Activated CD4-positive, alpha-beta memory T cell treated with anti-CD3 and anti-CD28 coated beads, Interleukin-2, amount 10 ng/mL, durations not matched to agents 7 days and 5 days (primary cell): ENCODE measurements at regions not wholly inside any gene's neighbourhood (a gene's known extent, or its start where the extent isn't known, plus 50 kb on each side); places are given as distances from the start of the nearest gene placed in this dataset.

Experiments
- CTCF ChIA-PET: fragments of 350-600 bp; sonication (Branson Sonifier 250); formaldehyde crosslinking; loops from one replicate; lab custom pipeline; 2021; ENCODE audit warnings: antibody characterized with exemption, inconsistent platforms; lab: Charles Lee
- POLR2A ChIA-PET: fragments of 350-600 bp; sonication (Branson Sonifier 250); formaldehyde crosslinking; loops from one replicate; lab custom pipeline; 2021; ENCODE audit warnings: antibody characterized with exemption; lab: Charles Lee
- DNase-seq: peaks from one replicate; pipeline ENCODE4 v3.0.0-alpha.2; 2020
- H3K27ac Mint-ChIP-seq: one replicate; pipeline ENCODE4 v1.8.0; 2021; ENCODE audit warnings: mild to moderate bottlenecking, mixed read lengths
- H3K27me3 Mint-ChIP-seq: one replicate; pipeline ENCODE4 v1.8.0; 2021; ENCODE audit warnings: mixed read lengths
- H3K36me3 Mint-ChIP-seq: one replicate; pipeline ENCODE4 v1.8.0; 2021; ENCODE audit warnings: low read depth, mixed read lengths
- H3K4me1 Mint-ChIP-seq: one replicate; pipeline ENCODE4 v1.8.0; 2021; ENCODE audit warnings: mixed read lengths
- H3K4me3 Mint-ChIP-seq: one replicate; pipeline ENCODE4 v1.8.0; 2021; ENCODE audit warnings: mild to moderate bottlenecking, mixed read lengths
- H3K9me3 Mint-ChIP-seq: one replicate; pipeline ENCODE4 v1.8.0; 2021; ENCODE audit warnings: mixed read lengths

DNA sequence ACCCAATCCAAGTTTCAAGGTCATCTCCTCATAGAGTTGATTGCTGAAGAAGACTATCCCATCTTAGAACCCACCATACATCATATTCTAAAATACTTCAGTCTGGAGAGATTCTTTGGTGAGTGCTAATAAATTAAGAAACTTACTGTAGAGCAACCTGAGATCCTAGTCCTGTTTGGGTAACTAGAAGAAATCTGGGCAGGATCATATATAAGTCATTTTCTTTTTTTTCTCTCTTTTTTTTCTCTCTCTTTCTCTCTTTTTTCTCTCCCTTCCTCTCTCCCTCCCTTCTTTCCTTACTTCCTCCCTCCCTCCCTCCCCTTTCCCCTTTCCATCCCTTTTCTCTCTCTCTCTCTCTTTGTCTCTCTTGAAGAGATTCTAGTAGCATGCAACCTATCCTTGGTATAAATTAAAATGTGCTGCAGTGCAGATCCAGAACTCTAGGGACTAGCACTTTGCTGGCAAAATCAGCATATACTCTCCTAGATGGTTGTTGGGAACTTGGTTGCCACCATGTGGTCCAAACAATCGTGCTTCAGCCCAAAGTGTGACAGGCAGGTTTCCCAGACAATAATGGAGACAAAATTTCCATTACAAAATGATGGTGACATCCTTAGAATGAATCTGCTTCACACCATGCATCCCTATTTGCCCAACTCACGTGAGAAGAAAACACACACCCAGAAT, 399.4 kb upstream of the CELF4 start:
- ChIA-PET CTCF (no interaction called here), POLR2A (no interaction called here)
- Mint-ChIP-seq H3K36me3 (no peaks in the 10 kb centered on the region), H3K27me3 (no peaks in the 10 kb centered on the region), H3K27ac (no peak overlapping the region), H3K4me1 (no peaks in the 10 kb centered on the region), H3K9me3 (peaks cover 4% of the 10 kb centered on the region), H3K4me3 (no peak overlapping the region)
- DNase-seq = no peak

GRCh38 chr18:37963837-37964236, 398.2 kb upstream of the CELF4 start:
- Mint-ChIP-seq H3K36me3 (no peaks in the 10 kb centered on the region), H3K27me3 (no peaks in the 10 kb centered on the region), H3K9me3 (peaks cover 3% of the 10 kb centered on the region), H3K27ac (no peak overlapping the region), H3K4me3 (no peak overlapping the region), H3K4me1 (no peaks in the 10 kb centered on the region)
- ChIA-PET CTCF (no interaction called here), POLR2A (no interaction called here)
- DNase-seq = no peak

GRCh38 chr18:37962316-37962966, 396.8 kb upstream of the CELF4 start:
- Mint-ChIP-seq H3K9me3 (peaks cover 3% of the 10 kb centered on the region), H3K4me1 (no peaks in the 10 kb centered on the region), H3K4me3 (no peak overlapping the region), H3K27me3 (no peaks in the 10 kb centered on the region), H3K27ac (no peak overlapping the region), H3K36me3 (no peaks in the 10 kb centered on the region)
- DNase-seq = no peak
- ChIA-PET POLR2A (no interaction called here), CTCF (no interaction called here)

DNA sequence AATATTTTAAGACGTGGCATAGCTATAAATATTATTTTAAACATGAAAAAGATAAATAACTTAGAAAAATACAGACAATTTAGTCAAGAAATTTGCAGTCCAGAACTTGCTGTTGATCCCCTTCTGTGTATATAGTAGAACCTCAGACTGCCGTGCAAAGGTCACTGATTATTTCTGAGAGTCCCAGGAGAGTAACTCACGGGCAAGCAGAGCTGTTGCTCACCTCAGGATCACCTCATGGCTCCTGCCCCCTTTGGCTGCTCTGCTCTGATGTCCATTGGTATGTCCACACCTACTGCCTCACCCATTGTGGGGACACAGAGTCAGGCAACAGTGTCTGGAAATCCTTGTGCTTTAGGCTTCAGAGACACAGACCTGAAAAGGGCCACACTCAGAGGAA, 392.9 kb upstream of the CELF4 start:
- CTCF ChIA-PET = no interaction called here
- Mint-ChIP-seq H3K4me3 (no peak overlapping the region), H3K4me1 (no peaks in the 10 kb centered on the region), H3K9me3 (peaks cover 5% of the 10 kb centered on the region), H3K36me3 (no peaks in the 10 kb centered on the region), H3K27ac (no peak overlapping the region), H3K27me3 (no peaks in the 10 kb centered on the region)
- POLR2A ChIA-PET = no interaction called here
- DNase-seq = no peak

- ChIA-PET POLR2A (no interaction called here), CTCF (no interaction called here)
- H3K36me3 Mint-ChIP-seq = no peaks in the 10 kb centered on the region
- no peaks in the 10 kb centered on the region for H3K27me3 Mint-ChIP-seq
- H3K9me3 Mint-ChIP-seq = peaks cover 5% of the 10 kb centered on the region
- H3K27ac Mint-ChIP-seq = no peak overlapping the region
- no peak for DNase-seq
- H3K4me1 Mint-ChIP-seq = no peaks in the 10 kb centered on the region
- no peak overlapping the region for H3K4me3 Mint-ChIP-seq
Observed at GRCh38 chr18:37956902-37957301, 391.3 kb upstream of the CELF4 start.

DNA sequence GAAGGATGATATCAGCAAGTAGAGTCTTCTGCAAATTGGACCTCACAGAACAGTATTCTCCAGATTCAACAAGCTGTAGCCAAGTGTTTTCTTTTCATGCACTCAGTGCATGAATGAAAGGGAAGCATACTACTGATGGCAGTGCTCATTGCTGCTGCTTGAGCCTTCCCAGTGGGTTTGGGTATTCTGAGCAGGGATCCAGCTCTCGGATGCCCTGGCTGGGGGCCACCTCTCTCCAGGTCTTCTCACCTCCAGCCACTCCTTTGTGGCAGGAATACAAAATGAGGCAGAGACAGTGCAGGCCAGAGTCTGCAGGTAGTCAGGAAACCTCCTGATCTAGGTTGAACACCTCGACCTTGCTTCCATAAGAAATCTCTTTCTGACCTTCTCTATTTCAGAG, 390.4 kb upstream of the CELF4 start:
- Mint-ChIP-seq H3K27me3 (no peaks in the 10 kb centered on the region), H3K4me3 (no peak overlapping the region), H3K36me3 (no peaks in the 10 kb centered on the region), H3K4me1 (no peaks in the 10 kb centered on the region), H3K27ac (no peak overlapping the region), H3K9me3 (peaks cover 4% of the 10 kb centered on the region)
- POLR2A ChIA-PET = no interaction called here
- no peak for DNase-seq
- CTCF ChIA-PET = no interaction called here

DNA sequence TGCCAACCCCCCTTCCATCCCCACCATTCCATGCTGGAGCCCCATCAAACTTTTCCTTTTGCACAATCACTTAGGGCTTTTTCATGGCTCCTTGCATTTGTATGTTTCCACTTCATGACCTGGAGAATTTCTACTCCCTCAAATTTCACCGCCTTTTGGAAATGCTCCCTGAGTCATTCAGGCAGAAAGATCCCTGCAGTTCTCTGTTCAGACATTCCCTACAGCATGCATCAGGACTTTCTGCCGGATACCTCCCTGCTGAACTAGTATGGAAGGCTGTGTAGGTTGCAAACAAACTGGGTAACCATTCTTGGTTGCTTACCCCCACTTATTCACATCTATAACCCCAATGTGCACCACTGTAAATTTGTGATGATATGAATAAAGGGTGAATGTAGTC, 389.6 kb upstream of the CELF4 start:
- POLR2A ChIA-PET = no interaction called here
- Mint-ChIP-seq H3K27me3 (no peaks in the 10 kb centered on the region), H3K4me3 (no peak overlapping the region), H3K36me3 (no peaks in the 10 kb centered on the region), H3K4me1 (no peaks in the 10 kb centered on the region), H3K27ac (no peak overlapping the region), H3K9me3 (peaks cover 4% of the 10 kb centered on the region)
- DNase-seq = no peak
- CTCF ChIA-PET = no interaction called here

GRCh38 chr18:37953876-37954275, 388.3 kb upstream of the CELF4 start:
- H3K27ac Mint-ChIP-seq = no peak overlapping the region
- no peak for DNase-seq
- H3K4me1 Mint-ChIP-seq = no peaks in the 10 kb centered on the region
- no peaks in the 10 kb centered on the region for H3K27me3 Mint-ChIP-seq
- no peaks in the 10 kb centered on the region for H3K36me3 Mint-ChIP-seq
- no peak overlapping the region for H3K4me3 Mint-ChIP-seq
- CTCF ChIA-PET = no interaction called here
- POLR2A ChIA-PET = no interaction called here
- H3K9me3 Mint-ChIP-seq = peaks cover 2% of the 10 kb centered on the region

GRCh38 chr18:37948471-37948870, 382.9 kb upstream of the CELF4 start:
- no peak for DNase-seq
- Mint-ChIP-seq H3K4me3 (no peak overlapping the region), H3K27ac (no peak overlapping the region), H3K36me3 (no peaks in the 10 kb centered on the region), H3K27me3 (no peaks in the 10 kb centered on the region), H3K9me3 (peaks cover 6% of the 10 kb centered on the region), H3K4me1 (no peaks in the 10 kb centered on the region)
- ChIA-PET POLR2A (no interaction called here), CTCF (no interaction called here)

DNA sequence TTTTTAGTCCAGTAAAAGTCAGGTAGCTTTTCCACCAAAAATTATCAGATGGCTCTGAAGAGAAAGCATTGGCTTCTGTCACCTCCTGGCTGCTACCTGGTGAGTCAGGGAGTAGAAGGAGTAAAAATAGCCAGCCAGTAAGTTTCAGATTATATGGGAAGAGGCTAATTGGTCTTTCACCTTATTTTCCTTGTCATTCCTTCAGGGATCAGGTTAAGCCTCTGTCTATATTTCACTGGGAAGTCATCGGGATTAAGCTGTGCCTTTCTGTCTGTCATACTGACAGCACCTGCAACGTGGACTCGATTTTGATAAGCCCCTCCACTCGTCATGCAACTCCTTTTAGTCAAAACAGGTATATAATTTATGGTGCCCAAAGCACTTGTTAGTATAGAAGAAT, 380.7 kb upstream of the CELF4 start:
- ChIA-PET CTCF (no interaction called here), POLR2A (no interaction called here)
- Mint-ChIP-seq H3K27me3 (no peaks in the 10 kb centered on the region), H3K9me3 (peaks cover 6% of the 10 kb centered on the region), H3K4me3 (no peak overlapping the region), H3K36me3 (no peaks in the 10 kb centered on the region), H3K4me1 (no peaks in the 10 kb centered on the region), H3K27ac (no peak overlapping the region)
- no peak for DNase-seq

- no peak for DNase-seq
- H3K27ac Mint-ChIP-seq = no peak overlapping the region
- no peak overlapping the region for H3K4me3 Mint-ChIP-seq
- H3K36me3 Mint-ChIP-seq = no peaks in the 10 kb centered on the region
- no peaks in the 10 kb centered on the region for H3K27me3 Mint-ChIP-seq
- no peaks in the 10 kb centered on the region for H3K4me1 Mint-ChIP-seq
- peaks cover 6% of the 10 kb centered on the region for H3K9me3 Mint-ChIP-seq
- CTCF ChIA-PET = no interaction called here
- POLR2A ChIA-PET = no interaction called here
Observed at GRCh38 chr18:37944700-37945270, 379.2 kb upstream of the CELF4 start.

GRCh38 chr18:37937287-37937686, 371.7 kb upstream of the CELF4 start:
- DNase-seq = no peak
- Mint-ChIP-seq H3K4me3 (no peak overlapping the region), H3K27me3 (no peaks in the 10 kb centered on the region), H3K27ac (no peak overlapping the region), H3K9me3 (peaks cover 6% of the 10 kb centered on the region), H3K36me3 (no peaks in the 10 kb centered on the region), H3K4me1 (no peaks in the 10 kb centered on the region)
- POLR2A ChIA-PET = no interaction called here
- CTCF ChIA-PET = no interaction called here

DNA sequence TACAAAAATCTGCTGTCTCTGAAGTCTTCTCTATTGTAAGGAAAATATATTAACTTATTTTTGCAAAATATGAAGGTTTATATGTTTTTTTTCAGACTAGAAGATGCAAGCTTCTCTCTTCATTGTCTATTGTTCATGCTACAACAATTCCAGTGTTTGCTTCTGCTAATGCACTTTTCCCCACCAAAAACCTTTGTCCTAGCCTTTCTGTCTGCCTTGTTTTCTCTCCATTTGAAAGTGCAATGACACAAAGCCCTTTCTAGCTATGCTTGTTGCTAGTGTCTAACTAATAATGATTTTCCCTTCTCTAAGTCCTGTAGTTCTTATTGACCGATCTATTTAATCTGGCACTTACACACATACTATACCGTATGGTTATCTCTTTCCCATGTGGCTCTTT, 369.5 kb upstream of the CELF4 start:
- POLR2A ChIA-PET = no interaction called here
- CTCF ChIA-PET = no interaction called here
- peaks cover 6% of the 10 kb centered on the region for H3K9me3 Mint-ChIP-seq

GRCh38 chr18:37930640-37931039, 365.0 kb upstream of the CELF4 start:
- POLR2A ChIA-PET = no interaction called here
- CTCF ChIA-PET = no interaction called here

More for the DNA sequence above, 369.5 kb upstream of the CELF4 start:
- H3K4me3 Mint-ChIP-seq = no peak overlapping the region
- no peaks in the 10 kb centered on the region for H3K27me3 Mint-ChIP-seq
- no peaks in the 10 kb centered on the region for H3K36me3 Mint-ChIP-seq
- no peak for DNase-seq
- H3K27ac Mint-ChIP-seq = no peak overlapping the region
- no peaks in the 10 kb centered on the region for H3K4me1 Mint-ChIP-seq

More at GRCh38 chr18:37930640-37931039, 365.0 kb upstream of the CELF4 start:
- peaks cover 2% of the 10 kb centered on the region for H3K9me3 Mint-ChIP-seq
- no peaks in the 10 kb centered on the region for H3K4me1 Mint-ChIP-seq
- no peaks in the 10 kb centered on the region for H3K36me3 Mint-ChIP-seq
- H3K27ac Mint-ChIP-seq = no peak overlapping the region
- no peak for DNase-seq
- no peaks in the 10 kb centered on the region for H3K27me3 Mint-ChIP-seq
- H3K4me3 Mint-ChIP-seq = no peak overlapping the region
